IMR-90 (cell line): ENCODE measurements at regions not wholly inside any gene's neighbourhood (a gene's known extent, or its start where the extent isn't known, plus 50 kb on each side); places are given as distances from the start of the nearest gene placed in this dataset.

ENCODE experiments used
- ATAC-seq: fragments of 200-7000 bp; cut with Tn5 transposase; 2 replicates; pipeline ENCODE4 v1.9.1; 2020; ENCODE audit warnings: low read depth, mild to moderate bottlenecking, moderate library complexity
- BruUV-seq: library from RNA; stranded (reverse); fragments of 400-500 nt; replicated peaks from 2 replicates; lab custom pipeline; 2021; lab: Mats Ljungman, UMichigan
- CTCF ChIA-PET: fragments of 300-600 bp; formaldehyde crosslinking; extraction: SDS; loops from one replicate; lab custom pipeline; 2021; ENCODE audit warnings: antibody characterized with exemption; lab: Yijun Ruan, JAX
- POLR2A ChIA-PET: fragments of 300-600 bp; sonication (Branson Sonifier 250); formaldehyde crosslinking; loops from one replicate; lab custom pipeline; 2022; ENCODE audit warnings: antibody characterized with exemption; ENCODE audit not compliant: unreplicated experiment; lab: Charles Lee
- DNase-seq: peaks from one replicate; pipeline ENCODE4 v3.0.0; 2013
- H2AFZ ChIP-seq: replicated peaks from 2 replicates; pipeline ENCODE3; 2013; ENCODE audit warnings: low read length, mild to moderate bottlenecking; ENCODE audit not compliant: poor library complexity
- H2AK5ac ChIP-seq: 2 replicates; pipeline ENCODE4 v1.6.1; 2013; ENCODE audit warnings: low read depth, low read length, inconsistent platforms
- H2AK9ac ChIP-seq: replicated peaks from 2 replicates; pipeline ENCODE3; 2013; ENCODE audit warnings: mild to moderate bottlenecking, low read depth, low read length, moderate library complexity; ENCODE audit not compliant: poor library complexity
- H2BK120ac ChIP-seq: 2 replicates; pipeline ENCODE4 v1.6.1; 2013; ENCODE audit warnings: low read depth, low read length, inconsistent platforms
- H2BK15ac ChIP-seq: 3 replicates; pipeline ENCODE4 v1.6.1; 2013; ENCODE audit warnings: low read depth, low read length, inconsistent platforms
- H2BK20ac ChIP-seq: 2 replicates; pipeline ENCODE4 v1.6.1; 2013; ENCODE audit warnings: low read depth, mild to moderate bottlenecking, inconsistent platforms, low read length, moderate library complexity
- H2BK5ac ChIP-seq: 2 replicates; pipeline ENCODE4 v1.6.1; 2013; ENCODE audit warnings: mild to moderate bottlenecking, low read depth, low read length, inconsistent platforms; ENCODE audit not compliant: poor library complexity, severe bottlenecking
- H3K14ac ChIP-seq: replicated peaks from 2 replicates; pipeline ENCODE4 v1.6.1; 2013; ENCODE audit warnings: low read depth, low read length, inconsistent platforms
- H3K18ac ChIP-seq: 2 replicates; pipeline ENCODE4 v1.6.1; 2013; ENCODE audit warnings: low read depth, low read length, control low read depth
- H3K23ac ChIP-seq: 2 replicates; pipeline ENCODE4 v1.6.1; 2013; ENCODE audit warnings: low read depth, low read length, inconsistent platforms
- H3K27ac ChIP-seq: 2 replicates; pipeline ENCODE4 v1.5.1; 2013; ENCODE audit warnings: mild to moderate bottlenecking, control low read depth, low read length; ENCODE audit not compliant: insufficient read depth
- H3K27me3 ChIP-seq: 2 replicates; pipeline ENCODE4 v1.6.1; 2013; ENCODE audit warnings: low read length; ENCODE audit not compliant: control insufficient read depth, insufficient read depth
- H3K36me3 ChIP-seq: 2 replicates; pipeline ENCODE4 v1.6.1; 2013; ENCODE audit warnings: low read length, mixed read lengths; ENCODE audit not compliant: control insufficient read depth, insufficient read depth
- H3K4ac ChIP-seq: 2 replicates; pipeline ENCODE4 v1.6.1; 2013; ENCODE audit warnings: low read depth, low read length, inconsistent platforms
- H3K4me1 ChIP-seq: 2 replicates; pipeline ENCODE4 v1.6.1; 2013; ENCODE audit warnings: low read length, mixed read lengths; ENCODE audit not compliant: control insufficient read depth, insufficient read depth
- H3K4me2 ChIP-seq: 2 replicates; pipeline ENCODE4 v1.6.1; 2013; ENCODE audit warnings: low read depth, mild to moderate bottlenecking, control low read depth, low read length, moderate library complexity
- H3K4me3 ChIP-seq: 2 replicates; pipeline ENCODE4 v1.5.1; 2013; ENCODE audit warnings: low read depth, mild to moderate bottlenecking, control low read depth, low read length, moderate library complexity; ENCODE audit not compliant: insufficient read depth
- H3K56ac ChIP-seq: 2 replicates; pipeline ENCODE4 v1.6.1; 2013; ENCODE audit warnings: low read length, inconsistent platforms; ENCODE audit not compliant: insufficient read depth; ENCODE audit errors: extremely low read depth
- H3K79me1 ChIP-seq, 2 experiments: 2 replicates each; pipeline ENCODE4 v1.6.1; 2013; ENCODE audit warnings: low read length in 2 of 2, inconsistent platforms in 1 of 2, low read depth in 1 of 2
- H3K9ac ChIP-seq: 2 replicates; pipeline ENCODE4 v1.6.1; 2013; ENCODE audit warnings: low read depth, low read length, control low read depth
- H3K9me1 ChIP-seq: 2 replicates; pipeline ENCODE4 v1.6.1; 2013; ENCODE audit warnings: low read length, inconsistent platforms; ENCODE audit not compliant: insufficient read depth
- H3K9me3 ChIP-seq: 2 replicates; pipeline ENCODE4 v1.6.1; 2013; ENCODE audit warnings: low read length; ENCODE audit not compliant: control insufficient read depth, insufficient read depth
- H4K20me1 ChIP-seq: 2 replicates; pipeline ENCODE4 v1.6.1; 2013; ENCODE audit warnings: low read length, inconsistent platforms; ENCODE audit not compliant: insufficient read depth
- H4K5ac ChIP-seq: 2 replicates; pipeline ENCODE4 v1.6.1; 2013; ENCODE audit warnings: mild to moderate bottlenecking, low read depth, low read length, control low read depth
- H4K8ac ChIP-seq, 2 experiments: 2 replicates each; pipeline ENCODE4 v1.6.1; 2013; ENCODE audit warnings: low read depth in 2 of 2, low read length in 2 of 2, control low read depth in 1 of 2, inconsistent platforms in 1 of 2
- H4K91ac ChIP-seq: 2 replicates; pipeline ENCODE4 v1.6.1; 2013; ENCODE audit warnings: low read depth, low read length, inconsistent platforms; ENCODE audit not compliant: insufficient read depth
- FOS ChIP-seq: fragments of 150-350 bp; IDR thresholded peaks from 2 replicates; pipeline ENCODE4 v1.6.1; 2016; ENCODE audit warnings: low read depth, low read length
- MAFK ChIP-seq: IDR thresholded peaks from 2 replicates; pipeline ENCODE4 v1.6.1; 2012; ENCODE audit warnings: low read depth, low read length, improper control_type of control experiment
- POLR2A ChIP-seq: IDR thresholded peaks from 2 replicates; pipeline ENCODE4 v1.6.1; 2012; ENCODE audit warnings: mild to moderate bottlenecking, low read depth, low read length
- RFX5 ChIP-seq: IDR thresholded peaks from 2 replicates; pipeline ENCODE4 v1.8.0; 2012; ENCODE audit warnings: low read depth, mild to moderate bottlenecking, low read length, moderate library complexity
- WGBS, 2 experiments: methylation state at CpG; one replicate each; pipeline versions ENCODE4 v1.1.5 to v1.1.7; 2013; ENCODE audit warnings: missing lambda C conversion rate in 2 of 2; ENCODE audit not compliant: insufficient read length in 1 of 2; ENCODE audit errors: extremely low coverage in 2 of 2; 5-methylcytosine and 5-hydroxymethylcytosine counted together
- dilution Hi-C: fragments of 300-500 bp; cut with HindIII; formaldehyde crosslinking; loops from one replicate; pipeline ENCODE4 v1.14.3; 2018; ENCODE audit warnings: low sequenced_read_pairs; ENCODE audit not compliant: unreplicated experiment
- in situ Hi-C: fragments of 300-500 bp; cut with MboI; formaldehyde crosslinking; loops from 3 replicates; pipeline ENCODE4 v1.14.3; 2019; ENCODE audit warnings: low sequenced_read_pairs, inconsistent platforms, mixed read lengths
- intact Hi-C: fragments of 100-400 bp; cut with micrococcal nuclease; formaldehyde crosslinking; loops from 2 replicates; pipeline ENCODE4 v1.10.0; 2022
- TF ChIP-seq, protein P1 (sequence below): conservative IDR thresholded peaks from 2 replicates; pipeline ENCODE4 v1.5.1; 2012; ENCODE audit warnings: mild to moderate bottlenecking, low read depth, low read length, improper control_type of control experiment
- TF ChIP-seq, protein P2 (sequence below): fragments of 150-350 bp; IDR thresholded peaks from 2 replicates; pipeline ENCODE4 v1.6.1; 2017; ENCODE audit warnings: mild to moderate bottlenecking, antibody characterized with exemption, low read length, low read depth

DNA sequence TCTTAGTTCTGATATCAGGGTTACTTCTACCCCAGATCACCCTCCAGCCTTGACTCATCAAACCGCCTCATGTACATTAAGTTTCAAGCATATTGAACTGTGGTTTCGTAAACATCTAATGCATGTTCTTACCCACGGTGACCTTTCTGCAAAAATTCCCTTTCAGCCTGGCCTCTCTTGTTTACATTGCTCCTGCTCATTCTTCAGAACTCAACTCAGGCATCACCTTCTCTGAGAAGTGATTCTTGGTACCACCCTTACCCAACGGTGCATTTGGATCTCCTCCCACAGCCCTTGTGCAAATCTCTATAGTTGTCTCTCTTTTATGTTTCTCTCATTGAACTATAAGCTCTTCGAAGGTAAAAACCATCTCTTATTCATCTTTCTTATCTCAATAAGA lies 503.1 kb upstream of the PKDCC start:
- no peak overlapping the region for H3K14ac ChIP-seq
- H4K8ac ChIP-seq = no peak overlapping the region
- dilution Hi-C loops (no loop called here), in situ Hi-C loops (no loop called here), intact Hi-C loops (no loop called here)
- H4K5ac ChIP-seq = no peak overlapping the region
- H2BK20ac ChIP-seq = no peak overlapping the region
- no peak overlapping the region for H2AK5ac ChIP-seq
- no peak overlapping the region for H3K4me2 ChIP-seq
- no peaks in the 10 kb centered on the region for H3K36me3 ChIP-seq
- H3K18ac ChIP-seq = no peak overlapping the region
- no peak overlapping the region for H2AFZ ChIP-seq
- BruUV-seq = no TSS peak
- H3K9me1 ChIP-seq = no peaks in the 10 kb centered on the region
- WGBS, 2 experiments = 39% methylated on average over 3 of the region's 5 CpGs; no CpG with 5 or more reads in 1 of the 2 experiments
- no peak overlapping the region for H3K27ac ChIP-seq
- ChIA-PET CTCF (no interaction called here), POLR2A (no interaction called here)
- H2BK15ac ChIP-seq = no peak overlapping the region
- H3K4me3 ChIP-seq = no peak overlapping the region
- ATAC-seq (no peak), DNase-seq (no peak)
- H3K9me3 ChIP-seq = no peaks in the 10 kb centered on the region
- TF ChIP-seq RFX5 (no peak), POLR2A (no peak), FOS (no peak), MAFK (no peak)
- TF ChIP-seq, protein P1, sequence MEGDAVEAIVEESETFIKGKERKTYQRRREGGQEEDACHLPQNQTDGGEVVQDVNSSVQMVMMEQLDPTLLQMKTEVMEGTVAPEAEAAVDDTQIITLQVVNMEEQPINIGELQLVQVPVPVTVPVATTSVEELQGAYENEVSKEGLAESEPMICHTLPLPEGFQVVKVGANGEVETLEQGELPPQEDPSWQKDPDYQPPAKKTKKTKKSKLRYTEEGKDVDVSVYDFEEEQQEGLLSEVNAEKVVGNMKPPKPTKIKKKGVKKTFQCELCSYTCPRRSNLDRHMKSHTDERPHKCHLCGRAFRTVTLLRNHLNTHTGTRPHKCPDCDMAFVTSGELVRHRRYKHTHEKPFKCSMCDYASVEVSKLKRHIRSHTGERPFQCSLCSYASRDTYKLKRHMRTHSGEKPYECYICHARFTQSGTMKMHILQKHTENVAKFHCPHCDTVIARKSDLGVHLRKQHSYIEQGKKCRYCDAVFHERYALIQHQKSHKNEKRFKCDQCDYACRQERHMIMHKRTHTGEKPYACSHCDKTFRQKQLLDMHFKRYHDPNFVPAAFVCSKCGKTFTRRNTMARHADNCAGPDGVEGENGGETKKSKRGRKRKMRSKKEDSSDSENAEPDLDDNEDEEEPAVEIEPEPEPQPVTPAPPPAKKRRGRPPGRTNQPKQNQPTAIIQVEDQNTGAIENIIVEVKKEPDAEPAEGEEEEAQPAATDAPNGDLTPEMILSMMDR = no peak
- TF ChIP-seq, protein P2, sequence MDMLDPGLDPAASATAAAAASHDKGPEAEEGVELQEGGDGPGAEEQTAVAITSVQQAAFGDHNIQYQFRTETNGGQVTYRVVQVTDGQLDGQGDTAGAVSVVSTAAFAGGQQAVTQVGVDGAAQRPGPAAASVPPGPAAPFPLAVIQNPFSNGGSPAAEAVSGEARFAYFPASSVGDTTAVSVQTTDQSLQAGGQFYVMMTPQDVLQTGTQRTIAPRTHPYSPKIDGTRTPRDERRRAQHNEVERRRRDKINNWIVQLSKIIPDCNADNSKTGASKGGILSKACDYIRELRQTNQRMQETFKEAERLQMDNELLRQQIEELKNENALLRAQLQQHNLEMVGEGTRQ = no peak
- H4K20me1 ChIP-seq = no peaks in the 10 kb centered on the region
- no peak overlapping the region for H2AK9ac ChIP-seq
- H2BK5ac ChIP-seq = no peak overlapping the region
- no peak overlapping the region for H3K23ac ChIP-seq
- H3K56ac ChIP-seq = no peak overlapping the region
- no peak overlapping the region for H2BK120ac ChIP-seq
- no peak overlapping the region for H3K4ac ChIP-seq
- H3K4me1 ChIP-seq = no peaks in the 10 kb centered on the region
- H3K27me3 ChIP-seq = no peaks in the 10 kb centered on the region
- no peaks in the 10 kb centered on the region for H3K79me1 ChIP-seq
- H3K9ac ChIP-seq = no peak overlapping the region
- H4K91ac ChIP-seq = no peak overlapping the region
